Embryonic facial prominence (tissue), 1 donor: ENCODE measurements at regions not wholly inside any gene's neighbourhood (a gene's known extent, or its start where the extent isn't known, plus 50 kb on each side); places are given as distances from the start of the nearest gene placed in this dataset.

ENCODE experiments used
- DNase-seq: peaks from one replicate; pipeline ENCODE4 v3.0.0-alpha.2; 2016; ENCODE audit errors: extremely low spot score

GRCh38 chrX:120819126-120819525 lies 56.5 kb downstream of the CT47B1 start:
- DNase-seq = no peak

DNA sequence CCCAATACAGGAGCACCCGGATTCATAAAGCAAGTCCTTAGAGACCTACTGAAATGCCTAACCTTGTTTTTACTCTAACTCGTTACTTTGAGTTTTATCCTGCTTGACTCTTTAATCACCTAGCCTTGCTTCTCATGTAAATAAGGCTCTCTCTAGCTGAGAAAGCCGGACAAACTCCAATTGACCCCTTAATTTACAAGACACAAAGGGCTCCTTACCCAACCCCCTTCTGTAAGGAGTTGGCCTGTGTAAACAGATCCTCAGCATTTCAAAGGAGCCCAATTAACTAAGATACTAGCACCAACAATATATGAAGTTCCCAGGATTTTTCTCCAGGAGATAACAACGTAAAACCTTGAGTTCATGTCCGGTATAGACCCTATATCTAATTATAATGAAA lies 61.7 kb downstream of the CT47B1 start:
- DNase-seq = no peak

- DNase-seq = no peak
Measured at GRCh38 chrX:120801426-120801825, 74.2 kb downstream of the CT47B1 start.

GRCh38 chrX:120797188-120797851 lies 78.3 kb downstream of the CT47B1 start:
- DNase-seq = no peak

DNA sequence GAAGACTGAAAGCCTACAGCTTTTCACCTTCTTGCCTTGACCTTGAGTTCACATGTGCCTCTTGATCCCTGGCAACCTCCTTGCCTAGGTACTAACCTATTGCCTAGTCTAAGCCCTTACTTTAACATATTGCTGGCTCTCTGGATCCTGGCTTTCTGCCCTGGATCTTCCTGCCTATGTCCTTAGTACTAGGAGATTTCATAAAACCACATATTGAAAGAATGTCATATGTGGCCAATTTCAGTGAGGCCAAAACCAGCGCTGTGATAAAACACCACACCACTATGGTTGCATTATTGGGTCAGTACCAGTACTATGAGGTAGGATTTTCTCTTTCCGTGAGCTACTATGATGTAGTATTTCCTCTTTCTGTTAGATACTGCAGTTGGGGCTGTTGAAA lies 80.4 kb downstream of the CT47B1 start:
- DNase-seq = no peak

- DNase-seq = no peak
Measured at GRCh38 chrX:120794525-120794975, 81.1 kb downstream of the CT47B1 start.

DNA sequence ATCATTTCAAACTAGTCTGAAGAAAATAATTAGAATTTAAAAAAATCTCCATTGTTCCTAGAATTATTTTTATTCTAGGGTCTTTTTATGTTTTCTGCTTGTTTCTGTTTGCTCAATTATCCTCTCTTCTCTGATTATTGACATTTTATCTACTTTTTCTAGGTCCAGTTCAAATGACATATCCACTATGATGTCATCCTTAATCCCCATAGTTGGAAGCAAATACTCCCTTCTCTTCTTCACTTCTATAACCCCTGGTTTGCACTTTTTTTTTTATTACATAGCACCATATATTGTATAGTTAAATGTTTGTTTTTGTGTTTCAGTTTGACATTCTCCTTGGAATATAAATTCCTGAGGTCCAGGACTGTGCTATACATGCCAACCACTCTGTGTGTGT lies 82.6 kb downstream of the CT47B1 start:
- no peak for DNase-seq

DNA sequence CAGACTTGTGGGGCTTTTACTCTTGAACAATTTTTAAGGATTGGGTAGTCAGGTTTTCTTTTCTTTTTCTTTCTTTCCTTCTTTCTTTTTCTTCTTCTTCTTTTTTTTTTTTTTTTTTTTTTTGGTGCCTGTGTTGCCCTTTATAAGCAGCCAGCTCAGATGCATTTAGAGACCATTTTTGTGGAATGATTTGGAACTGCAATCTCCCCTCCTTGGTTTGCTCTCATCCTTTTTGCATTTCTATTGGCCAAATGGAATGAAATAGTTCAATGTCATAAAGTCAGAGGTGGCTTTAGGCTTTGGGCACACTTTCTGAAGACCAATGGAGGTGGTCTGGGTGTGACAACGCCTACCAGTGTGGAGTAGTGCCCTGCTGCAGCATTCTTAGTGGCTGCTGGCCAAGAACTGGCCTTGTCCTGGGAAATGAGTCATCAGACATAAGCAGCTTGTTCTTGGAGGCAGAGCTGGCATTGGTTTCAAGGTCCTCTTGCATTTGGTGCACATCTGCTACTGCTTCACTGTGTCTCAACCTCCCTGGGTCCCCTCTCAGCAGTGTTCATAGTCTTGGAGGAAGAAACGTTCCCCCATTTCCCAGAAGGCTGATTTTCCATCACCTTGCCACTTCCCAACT lies 84.5 kb downstream of the CT47B1 start:
- DNase-seq = no peak

- DNase-seq = no peak
Measured at GRCh38 chrX:120790552-120790951, 85.1 kb downstream of the CT47B1 start.

- peak; percentile 31 for DNase-seq
Measured at GRCh38 chrX:120790118-120790517, 85.5 kb downstream of the CT47B1 start.

DNA sequence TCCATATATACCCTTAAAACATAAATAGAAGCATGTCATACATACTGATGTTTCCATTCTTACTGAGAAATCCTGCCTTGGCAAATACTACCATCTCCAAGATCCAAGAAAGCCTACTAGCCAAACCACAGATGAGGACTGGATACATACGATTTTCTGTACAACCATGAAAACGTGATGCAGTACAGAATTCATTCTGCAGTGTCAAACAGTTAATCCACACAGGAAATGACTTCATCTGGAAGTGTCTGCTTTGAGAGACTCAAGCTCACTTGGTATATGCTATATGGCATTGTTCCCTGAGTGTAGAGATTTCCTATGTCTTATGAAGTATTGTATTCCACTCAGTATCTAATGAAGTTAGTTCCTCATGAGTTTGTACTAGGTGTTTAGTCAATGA lies 94.3 kb downstream of the CT47B1 start:
- DNase-seq = peak; percentile 17

DNA sequence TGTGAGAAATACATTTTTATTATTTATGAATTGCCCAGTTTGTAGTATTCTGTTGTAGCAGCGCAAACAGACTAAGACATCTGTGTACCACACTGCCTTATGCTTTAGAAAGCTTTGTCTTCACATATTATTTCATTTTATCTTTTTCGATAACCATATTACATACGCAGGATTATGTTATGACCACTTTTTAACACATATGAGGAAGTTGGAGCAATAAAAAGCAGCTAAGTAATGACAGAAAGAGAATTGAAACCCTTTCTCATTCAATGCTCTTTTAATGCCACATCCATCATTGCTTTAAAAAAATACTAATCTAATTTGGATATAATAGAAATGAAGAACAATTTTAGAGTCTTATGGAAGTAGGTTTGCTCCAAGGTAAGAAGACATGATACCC lies 99.7 kb downstream of the CT47B1 start:
- no peak for DNase-seq

GRCh38 chrX:120774606-120775005 lies 101.1 kb downstream of the CT47B1 start:
- DNase-seq = no peak

DNA sequence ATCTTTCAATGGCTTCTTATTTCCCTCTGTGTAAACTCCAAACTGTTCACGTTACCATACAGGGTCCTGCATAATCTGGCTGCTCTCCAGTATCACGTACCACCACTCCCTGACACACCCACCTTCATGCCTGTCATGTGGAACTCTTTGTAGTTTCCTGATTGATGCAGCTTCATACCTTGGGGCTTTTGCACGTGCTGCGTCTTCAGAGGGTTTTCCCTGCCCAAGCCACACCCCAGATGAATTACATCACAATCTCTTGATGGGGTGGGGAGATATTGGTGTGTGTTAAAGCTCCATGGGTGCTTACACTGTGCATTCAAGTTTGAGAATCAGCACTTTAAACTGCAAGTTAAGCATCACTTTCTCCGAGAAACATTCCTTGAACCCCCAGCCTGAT lies 101.9 kb downstream of the CT47B1 start:
- DNase-seq = no peak

DNA sequence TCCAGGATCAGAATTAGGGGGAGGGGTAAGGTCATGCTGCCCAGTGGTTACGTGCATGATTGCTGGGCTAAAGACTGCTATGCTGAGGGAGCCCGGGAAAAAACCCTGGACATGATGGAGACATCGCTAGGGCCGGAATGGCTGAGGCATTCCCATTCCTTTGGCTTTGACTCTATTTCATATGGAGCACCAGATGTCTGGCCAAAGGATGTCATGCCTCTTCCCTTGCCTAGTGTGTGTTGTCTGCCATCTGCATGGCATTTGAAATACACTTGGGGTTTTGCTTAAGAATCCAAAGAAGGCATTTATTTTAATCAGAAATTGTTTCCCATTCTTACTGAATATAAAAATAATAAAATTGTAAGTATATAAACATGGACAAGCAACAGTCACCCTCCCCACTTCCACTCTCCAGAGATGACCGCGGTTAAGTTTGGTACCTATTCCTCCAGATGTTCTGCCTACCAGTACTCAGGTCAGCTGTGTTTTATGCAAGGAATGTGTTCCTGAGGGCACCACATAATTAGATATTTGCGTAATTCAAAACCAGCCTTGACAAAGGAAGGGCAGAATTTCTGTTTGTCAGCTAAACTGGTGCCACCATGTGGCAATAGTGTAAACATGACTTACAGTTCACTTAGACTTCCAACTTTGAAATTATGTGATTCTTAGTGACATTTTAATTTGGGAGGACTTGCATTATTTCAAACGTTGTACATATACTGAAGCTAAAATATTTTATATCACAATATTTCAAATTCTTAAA lies 105.9 kb downstream of the CT47B1 start:
- DNase-seq = no peak

- no peak for DNase-seq
Measured at GRCh38 chrX:120768681-120769080, 107.0 kb downstream of the CT47B1 start.

- DNase-seq = no peak
Measured at GRCh38 chrX:120768254-120768653, 107.4 kb downstream of the CT47B1 start.

DNA sequence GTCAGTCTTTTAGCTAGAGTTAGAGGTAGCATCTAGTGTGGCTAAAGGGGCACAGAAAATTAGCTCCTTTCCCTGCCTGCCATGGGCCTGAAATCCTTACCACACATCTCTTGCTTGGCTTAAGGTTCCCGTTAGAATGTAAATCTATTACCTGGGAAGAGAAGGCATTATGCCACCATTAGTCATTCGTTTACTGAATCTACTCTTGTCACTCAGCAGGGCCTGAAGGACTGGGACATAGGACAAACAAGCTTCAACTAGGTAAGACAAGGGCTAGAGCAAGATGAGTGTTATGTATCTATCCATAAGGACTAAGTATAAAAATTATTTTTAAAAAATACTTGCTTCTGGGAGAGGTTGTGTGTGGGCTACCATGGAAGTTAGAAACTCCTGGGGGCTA lies 112.4 kb downstream of the CT47B1 start:
- no peak for DNase-seq

DNA sequence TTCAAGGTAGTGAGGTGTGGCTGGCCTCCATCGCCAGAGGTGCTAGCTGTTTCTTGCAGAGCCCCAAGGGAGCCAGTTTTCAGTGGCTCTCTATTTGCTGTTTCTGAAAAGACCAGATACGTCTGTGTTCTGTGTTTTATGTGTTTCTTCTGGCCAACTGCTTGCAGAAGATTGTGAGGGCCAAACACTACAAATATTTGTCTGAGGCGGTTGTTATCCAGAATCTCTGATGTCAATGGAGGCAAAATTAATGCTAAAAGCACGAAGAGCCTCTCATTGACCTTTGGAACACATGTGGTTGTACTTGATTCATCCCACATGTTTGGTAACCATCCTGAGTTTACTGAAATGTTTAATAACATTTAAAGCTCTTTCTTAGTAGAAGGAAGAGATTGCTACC lies 113.9 kb downstream of the CT47B1 start:
- DNase-seq = no peak

GRCh38 chrX:120759685-120760084 lies 116.0 kb downstream of the CT47B1 start:
- DNase-seq = no peak

- no peak for DNase-seq
Measured at GRCh38 chrX:120755066-120755846, 120.4 kb downstream of the CT47B1 start.
